ENCODE measurements at regions not wholly inside any gene's neighbourhood (a gene's known extent, or its start where the extent isn't known, plus 50 kb on each side); places are given as distances from the start of the nearest gene placed in this dataset.

GRCh38 chr7:113456533-113456932 is 338.2 kb upstream of the SMIM30 start:
- no peak overlapping the region for H3K4me3 ChIP-seq
- H3K27ac ChIP-seq (ENCODE audit: low read depth in 1 of 2, low read length in 1 of 2): no peak overlapping the region
- H3K4me1 ChIP-seq (ENCODE audit: control insufficient read depth in 5 of 5, insufficient read depth in 5 of 5, low read length in 5 of 5): no peaks in the 10 kb centered on the region
- H3K9me3 ChIP-seq (ENCODE audit: control insufficient read depth in 4 of 4, insufficient read depth in 3 of 4, low read length in 3 of 4): no peaks in the 10 kb centered on the region
- no peak for TF ChIP-seq CTCF (IDR thresholded peaks at IDR 0.05; ENCODE audit: control extremely low read depth, extremely low read depth)
- DNase-seq: no peak
- H3K27me3 ChIP-seq (ENCODE audit: control insufficient read depth in 3 of 3, insufficient read depth in 3 of 3, low read length in 2 of 3): no peaks in the 10 kb centered on the region
- 84 to 85% methylated on average over 11 of the region's 11 CpGs for WGBS, 2 donors
- no peaks in the 10 kb centered on the region for H3K36me3 ChIP-seq (ENCODE audit: control insufficient read depth in 4 of 4, insufficient read depth in 4 of 4, low read length in 4 of 4)
- no peak overlapping the region for H3K9ac ChIP-seq (ENCODE audit: insufficient read depth in 1 of 2, low read length in 2 of 2)
- ATAC-seq (ENCODE audit: insufficient read depth, low FRiP score): no peak

- H3K4me3 ChIP-seq: no peak overlapping the region
- no peak overlapping the region for H3K9ac ChIP-seq (ENCODE audit: insufficient read depth in 1 of 2, low read length in 2 of 2)
- no peaks in the 10 kb centered on the region for H3K4me1 ChIP-seq (ENCODE audit: control insufficient read depth in 5 of 5, insufficient read depth in 5 of 5, low read length in 5 of 5)
- H3K27me3 ChIP-seq (ENCODE audit: control insufficient read depth in 3 of 3, insufficient read depth in 3 of 3, low read length in 2 of 3): no peaks in the 10 kb centered on the region
- ATAC-seq (ENCODE audit: insufficient read depth, low FRiP score) (no peak), DNase-seq (no peak)
- H3K36me3 ChIP-seq (ENCODE audit: control insufficient read depth in 4 of 4, insufficient read depth in 4 of 4, low read length in 4 of 4): no peaks in the 10 kb centered on the region
- WGBS, 2 donors: 49 to 52% methylated on average over 3 of the region's 3 CpGs
- no peak for TF ChIP-seq CTCF (IDR thresholded peaks at IDR 0.05; ENCODE audit: control extremely low read depth, extremely low read depth)
- no peak overlapping the region for H3K27ac ChIP-seq (ENCODE audit: low read depth in 1 of 2, low read length in 1 of 2)
- H3K9me3 ChIP-seq (ENCODE audit: control insufficient read depth in 4 of 4, insufficient read depth in 3 of 4, low read length in 3 of 4): no peaks in the 10 kb centered on the region
Observed at GRCh38 chr7:113454597-113455169, 336.3 kb upstream of the SMIM30 start.

GRCh38 chr7:113452245-113452644 is 333.9 kb upstream of the SMIM30 start:
- Histone ChIP-seq H3K27me3 (ENCODE audit: control insufficient read depth in 3 of 3, insufficient read depth in 3 of 3, low read length in 2 of 3) (no peaks in the 10 kb centered on the region), H3K36me3 (ENCODE audit: control insufficient read depth in 4 of 4, insufficient read depth in 4 of 4, low read length in 4 of 4) (no peaks in the 10 kb centered on the region), H3K9ac (ENCODE audit: insufficient read depth in 1 of 2, low read length in 2 of 2) (no peak overlapping the region), H3K9me3 (ENCODE audit: control insufficient read depth in 4 of 4, insufficient read depth in 3 of 4, low read length in 3 of 4) (no peaks in the 10 kb centered on the region), H3K27ac (ENCODE audit: low read depth in 1 of 2, low read length in 1 of 2) (no peak overlapping the region), H3K4me1 (ENCODE audit: control insufficient read depth in 5 of 5, insufficient read depth in 5 of 5, low read length in 5 of 5) (no peaks in the 10 kb centered on the region), H3K4me3 (no peak overlapping the region)
- no peak for DNase-seq
- TF ChIP-seq CTCF (IDR thresholded peaks at IDR 0.05; ENCODE audit: control extremely low read depth, extremely low read depth): no peak
- ATAC-seq (ENCODE audit: insufficient read depth, low FRiP score): no peak
- 47 to 60% methylated on average over 4 of the region's 4 CpGs for WGBS, 2 donors

- ATAC-seq (ENCODE audit: insufficient read depth, low FRiP score) (no peak), DNase-seq (no peak)
- no peak for TF ChIP-seq CTCF (IDR thresholded peaks at IDR 0.05; ENCODE audit: control extremely low read depth, extremely low read depth)
- H3K9ac ChIP-seq (ENCODE audit: insufficient read depth in 1 of 2, low read length in 2 of 2): no peak overlapping the region
- H3K4me3 ChIP-seq: no peak overlapping the region
- no peaks in the 10 kb centered on the region for H3K9me3 ChIP-seq (ENCODE audit: control insufficient read depth in 4 of 4, insufficient read depth in 3 of 4, low read length in 3 of 4)
- no peaks in the 10 kb centered on the region for H3K36me3 ChIP-seq (ENCODE audit: control insufficient read depth in 4 of 4, insufficient read depth in 4 of 4, low read length in 4 of 4)
- 93% methylated on average over 2 of the region's 2 CpGs for WGBS, 2 donors
- no peaks in the 10 kb centered on the region for H3K4me1 ChIP-seq (ENCODE audit: control insufficient read depth in 5 of 5, insufficient read depth in 5 of 5, low read length in 5 of 5)
- no peak overlapping the region for H3K27ac ChIP-seq (ENCODE audit: low read depth in 1 of 2, low read length in 1 of 2)
- no peaks in the 10 kb centered on the region for H3K27me3 ChIP-seq (ENCODE audit: control insufficient read depth in 3 of 3, insufficient read depth in 3 of 3, low read length in 2 of 3)
Observed at GRCh38 chr7:113446791-113447190, 328.4 kb upstream of the SMIM30 start.
